ENCODE measurements at regions not wholly inside any gene's neighbourhood (a gene's known extent, or its start where the extent isn't known, plus 50 kb on each side); places are given as distances from the start of the nearest gene placed in this dataset.

DNA sequence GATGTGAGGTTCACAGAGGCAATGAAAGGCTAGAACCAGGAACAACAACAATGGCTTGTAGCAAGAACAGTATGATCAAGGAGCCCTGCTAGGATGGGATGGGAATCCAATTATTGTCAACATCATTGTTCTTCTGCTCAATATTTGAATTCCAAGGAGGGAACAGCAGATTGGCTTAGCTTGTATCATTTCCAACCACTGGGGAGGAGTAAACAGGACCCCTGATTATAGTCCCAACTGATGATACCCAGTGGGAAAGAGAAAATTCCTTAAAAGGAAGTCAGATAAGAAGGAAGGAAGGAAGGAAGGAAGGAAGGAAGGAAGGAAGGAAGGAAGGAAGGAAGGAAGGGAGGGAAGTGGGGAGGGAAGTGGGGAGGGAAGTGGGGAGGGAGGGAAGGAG, 69.5 kb upstream of the ZC3H12C start:
- no peak overlapping the region for H2AFZ ChIP-seq (ENCODE audit: low read depth)
- H3K79me2 ChIP-seq (ENCODE audit: insufficient read depth) = no peaks in the 10 kb centered on the region
- peaks cover 0 to 12% of the 10 kb centered on the region in 2 experiments; a peak in 1 of 4 replicates for H3K4me1 ChIP-seq (ENCODE audit: control insufficient read depth in 1 of 2, insufficient read depth in 2 of 2, low read depth in 1 of 2, low read length in 1 of 2)
- no peak overlapping the region for H3K4me2 ChIP-seq
- TF ChIP-seq, protein P1, sequence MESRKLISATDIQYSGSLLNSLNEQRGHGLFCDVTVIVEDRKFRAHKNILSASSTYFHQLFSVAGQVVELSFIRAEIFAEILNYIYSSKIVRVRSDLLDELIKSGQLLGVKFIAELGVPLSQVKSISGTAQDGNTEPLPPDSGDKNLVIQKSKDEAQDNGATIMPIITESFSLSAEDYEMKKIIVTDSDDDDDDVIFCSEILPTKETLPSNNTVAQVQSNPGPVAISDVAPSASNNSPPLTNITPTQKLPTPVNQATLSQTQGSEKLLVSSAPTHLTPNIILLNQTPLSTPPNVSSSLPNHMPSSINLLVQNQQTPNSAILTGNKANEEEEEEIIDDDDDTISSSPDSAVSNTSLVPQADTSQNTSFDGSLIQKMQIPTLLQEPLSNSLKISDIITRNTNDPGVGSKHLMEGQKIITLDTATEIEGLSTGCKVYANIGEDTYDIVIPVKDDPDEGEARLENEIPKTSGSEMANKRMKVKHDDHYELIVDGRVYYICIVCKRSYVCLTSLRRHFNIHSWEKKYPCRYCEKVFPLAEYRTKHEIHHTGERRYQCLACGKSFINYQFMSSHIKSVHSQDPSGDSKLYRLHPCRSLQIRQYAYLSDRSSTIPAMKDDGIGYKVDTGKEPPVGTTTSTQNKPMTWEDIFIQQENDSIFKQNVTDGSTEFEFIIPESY (IDR thresholded peaks at IDR 0.05; ENCODE audit: borderline replicate concordance, low read depth) = no peak
- TF ChIP-seq USF2 (IDR thresholded peaks at IDR 0.05; ENCODE audit: borderline replicate concordance, low read depth, low read length) = no peak
- TF ChIP-seq EZH2phosphoT487 (IDR thresholded peaks at IDR 0.05; ENCODE audit: borderline replicate concordance, low read depth) = no peak
- no peak for TF ChIP-seq FOXM1 (IDR thresholded peaks at IDR 0.05; ENCODE audit: low read depth)
- no peak for TF ChIP-seq MXI1 (IDR thresholded peaks at IDR 0.05; ENCODE audit: low read depth, low read length)
- no peak for TF ChIP-seq TCF12 (IDR thresholded peaks at IDR 0.05)
- TF ChIP-seq FOSL2 (IDR thresholded peaks at IDR 0.05; ENCODE audit: borderline replicate concordance, low read depth) = no peak
- no peak for TF ChIP-seq REST (IDR thresholded peaks at IDR 0.05; ENCODE audit: low read depth, low read length)
- no peak for TF ChIP-seq MEF2A (IDR thresholded peaks at IDR 0.05; ENCODE audit: borderline replicate concordance, low read depth)
- TF ChIP-seq RXRA (IDR thresholded peaks at IDR 0.05; ENCODE audit: borderline replicate concordance, low read depth) = no peak
- no peak for TF ChIP-seq POLR2AphosphoS5 (IDR thresholded peaks at IDR 0.05; ENCODE audit: low read depth, low read length)
- TF ChIP-seq IRF3 (IDR thresholded peaks at IDR 0.05; ENCODE audit: low read depth, low read length) = no peak
- no peak for TF ChIP-seq RFX5 (IDR thresholded peaks at IDR 0.05; ENCODE audit: low read length)
- TF ChIP-seq TAF1 (IDR thresholded peaks at IDR 0.05; ENCODE audit: borderline replicate concordance, low read depth, low read length) = no peak
- no peak for TF ChIP-seq YY1 (IDR thresholded peaks at IDR 0.05; ENCODE audit: low read depth)
- no peak for TF ChIP-seq GABPA (IDR thresholded peaks at IDR 0.05; ENCODE audit: low read depth)
- no peak for TF ChIP-seq RCOR1 (IDR thresholded peaks at IDR 0.05; ENCODE audit: low read length)
- TF ChIP-seq, protein P2, sequence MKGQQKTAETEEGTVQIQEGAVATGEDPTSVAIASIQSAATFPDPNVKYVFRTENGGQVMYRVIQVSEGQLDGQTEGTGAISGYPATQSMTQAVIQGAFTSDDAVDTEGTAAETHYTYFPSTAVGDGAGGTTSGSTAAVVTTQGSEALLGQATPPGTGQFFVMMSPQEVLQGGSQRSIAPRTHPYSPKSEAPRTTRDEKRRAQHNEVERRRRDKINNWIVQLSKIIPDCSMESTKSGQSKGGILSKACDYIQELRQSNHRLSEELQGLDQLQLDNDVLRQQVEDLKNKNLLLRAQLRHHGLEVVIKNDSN (IDR thresholded peaks at IDR 0.05; ENCODE audit: borderline replicate concordance, low read depth) = no peak
- H3K9me2 ChIP-seq = no peaks in the 10 kb centered on the region
- ChIA-PET CTCF (no interaction called here), POLR2A (no interaction called here)
- no peaks in the 10 kb centered on the region for H3K36me3 ChIP-seq (replicated peaks in 1 of 2; ENCODE audit: control insufficient read depth in 1 of 2, insufficient read depth in 2 of 2, low read length in 1 of 2)
- H3K9ac ChIP-seq = no peak overlapping the region
- no peak for DNase-seq
- no peaks in the 10 kb centered on the region for H3F3A ChIP-seq (replicated peaks; ENCODE audit: insufficient read depth)
- no peaks in the 10 kb centered on the region for H3K27me3 ChIP-seq (ENCODE audit: insufficient read depth)
- no peak overlapping the region for H3K4me3 ChIP-seq (ENCODE audit: low read depth in 2 of 2, low read length in 1 of 2)
- H4K20me1 ChIP-seq (ENCODE audit: insufficient read depth) = no peaks in the 10 kb centered on the region
- no peaks in the 10 kb centered on the region for H3K9me3 ChIP-seq
- no peak overlapping the region for H3K27ac ChIP-seq (ENCODE audit: low read depth in 2 of 2, low read length in 1 of 2)

Data from SK-N-SH (cell line).